ENCODE measurements at regions not wholly inside any gene's neighbourhood (a gene's known extent, or its start where the extent isn't known, plus 50 kb on each side); places are given as distances from the start of the nearest gene placed in this dataset.
"Not testable (repeated sequence)": the region's sequence is repeated elsewhere in the genome, so short reads cannot be mapped to it uniquely, and the experiment has no call there.

GRCh38 chr4:93888308-93888707, 59.8 kb downstream of the ATOH1 start:
- DNase-seq (ENCODE audit: low read depth) = no peak

DNA sequence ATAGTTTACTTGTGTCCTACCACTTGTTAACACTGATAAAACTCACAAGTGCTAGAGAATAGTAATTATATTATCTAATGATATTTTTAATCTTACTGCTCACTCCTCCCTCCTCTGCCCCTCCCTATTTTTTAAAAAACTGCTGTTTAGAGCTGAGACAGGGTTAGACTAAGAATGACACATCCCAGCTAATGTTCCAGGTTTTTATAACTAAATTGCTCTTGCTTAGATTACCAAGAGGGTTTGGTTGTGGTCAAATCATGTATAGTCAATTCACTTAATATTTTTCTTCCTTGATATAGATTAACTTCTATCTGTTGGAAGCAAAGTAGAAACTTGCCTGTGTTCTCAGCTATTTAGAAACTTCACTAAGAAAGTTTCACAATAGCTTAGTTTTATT, 60.2 kb downstream of the ATOH1 start:
- no peak for DNase-seq (ENCODE audit: low read depth)

- no peak for DNase-seq (ENCODE audit: low read depth)
These were observed 62.7 kb downstream of the ATOH1 start for GRCh38 chr4:93891244-93891643.

DNA sequence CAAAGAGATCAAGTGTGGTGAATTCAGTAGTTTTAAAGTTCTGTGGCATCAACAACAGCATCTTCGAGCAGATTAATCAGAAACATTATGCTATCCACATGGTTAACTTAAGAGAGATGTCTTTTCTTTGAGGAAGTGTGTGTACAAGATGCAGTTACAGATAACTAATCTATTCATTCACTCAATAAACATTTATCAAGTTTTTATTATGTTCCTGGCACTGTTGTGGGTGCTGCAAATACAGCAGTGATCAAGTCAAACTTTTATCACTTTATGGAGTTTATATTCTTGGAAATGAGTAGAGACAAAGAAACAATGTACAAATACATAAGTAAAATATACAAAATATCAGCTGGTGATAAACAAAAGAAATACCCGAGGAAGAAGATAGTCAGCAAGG, 66.4 kb downstream of the ATOH1 start:
- no peak for DNase-seq (ENCODE audit: low read depth)

DNA sequence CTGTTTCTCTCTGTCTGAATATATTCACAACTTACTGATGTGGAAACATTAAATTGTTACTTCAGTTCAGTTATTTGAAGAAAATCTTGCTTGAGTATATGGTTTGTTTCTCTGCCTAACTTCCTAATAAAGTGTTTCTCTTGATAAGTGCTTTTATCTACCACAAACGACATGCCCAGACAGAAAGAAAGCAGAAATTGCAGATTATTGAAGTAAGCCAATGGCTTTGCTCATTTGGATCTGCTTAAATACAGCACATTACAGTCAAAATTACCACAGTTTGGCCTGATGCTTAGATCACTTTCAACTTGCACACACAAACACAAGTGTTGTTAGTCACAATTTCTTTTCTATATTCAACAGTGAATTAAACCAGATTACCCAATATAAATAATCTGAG, 68.0 kb downstream of the ATOH1 start:
- no peak for DNase-seq (ENCODE audit: low read depth)

- DNase-seq (ENCODE audit: low read depth) = peak; percentile 6
These were observed 69.0 kb downstream of the ATOH1 start for GRCh38 chr4:93897559-93897958.

DNA sequence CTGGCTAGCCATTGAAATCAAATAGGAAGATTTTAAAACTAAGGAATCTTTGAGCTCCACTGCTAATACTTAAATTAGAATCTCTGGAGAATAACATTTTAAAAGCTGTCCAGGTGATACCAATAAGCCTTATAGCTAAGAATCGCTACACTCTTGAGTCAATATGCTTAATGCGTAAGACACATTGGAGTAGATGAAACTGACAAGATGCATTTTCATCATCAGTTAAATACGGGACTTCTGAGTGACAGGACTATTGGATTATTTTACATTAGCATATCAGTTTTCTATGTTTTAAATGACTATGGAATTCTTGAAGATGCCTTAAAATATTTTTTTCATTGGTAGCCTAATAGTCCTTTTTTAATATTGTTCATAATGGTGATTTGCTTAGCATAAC, 80.2 kb downstream of the ATOH1 start:
- DNase-seq (ENCODE audit: low read depth) = no peak

DNA sequence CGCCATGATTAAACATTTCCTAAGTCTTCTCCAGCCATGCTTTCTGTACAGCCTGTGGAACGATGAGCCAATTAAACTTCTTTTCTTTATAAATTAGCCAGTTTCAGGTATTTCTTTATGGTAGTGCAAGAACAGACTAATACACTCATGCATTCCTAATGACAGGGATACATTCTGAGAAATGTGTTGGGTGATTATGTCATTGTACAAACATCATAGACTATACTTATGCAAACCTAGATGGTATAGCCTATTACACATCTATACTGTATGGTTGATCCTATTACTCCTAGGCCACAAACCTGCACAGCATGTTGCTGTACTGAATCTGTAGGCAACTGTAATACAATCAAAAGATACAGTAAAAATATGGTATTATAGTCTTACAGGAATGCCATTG, 83.1 kb downstream of the ATOH1 start:
- DNase-seq (ENCODE audit: low read depth) = no peak

GRCh38 chr4:93912146-93912545, 83.6 kb downstream of the ATOH1 start:
- no peak for DNase-seq (ENCODE audit: low read depth)

DNA sequence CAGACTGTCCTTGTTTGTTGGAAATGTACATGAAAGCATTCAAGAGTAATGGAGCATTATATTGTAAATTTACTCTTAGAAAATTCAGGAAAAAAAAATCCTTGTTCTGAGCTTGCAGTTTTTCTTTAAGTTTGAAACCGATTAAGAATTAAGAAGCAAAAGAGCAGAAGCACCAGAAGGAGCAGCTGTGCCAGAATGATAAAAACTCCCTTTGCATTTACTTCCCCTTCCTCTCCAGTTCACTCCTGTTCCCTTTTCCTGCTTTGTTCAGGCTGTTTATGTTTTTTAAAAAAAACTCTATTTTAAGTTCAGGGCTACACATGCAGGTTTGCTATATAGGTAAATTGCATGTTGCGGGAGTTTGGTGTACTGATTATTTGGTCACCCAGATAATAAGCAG, 90.3 kb downstream of the ATOH1 start:
- DNase-seq (ENCODE audit: low read depth) = no peak

DNA sequence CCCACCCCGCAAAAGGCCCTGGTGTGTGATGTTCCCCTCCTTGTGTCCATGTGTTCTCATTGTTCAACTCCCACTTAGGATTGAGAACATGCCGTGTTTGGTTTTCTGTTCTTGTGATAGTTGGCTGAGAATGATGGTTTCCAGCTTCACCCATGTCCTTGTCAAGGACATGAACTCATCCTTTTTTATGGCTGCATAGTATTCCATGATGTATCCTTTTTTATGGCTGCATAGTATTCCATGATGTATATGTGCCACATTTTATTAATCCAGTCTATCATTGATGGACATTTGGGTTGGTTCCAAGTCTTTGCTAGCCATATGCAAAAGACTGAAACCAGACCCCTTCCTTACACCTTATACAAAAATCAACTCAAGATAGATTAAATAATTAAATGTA, 95.0 kb downstream of the ATOH1 start:
- DNase-seq (ENCODE audit: low read depth) = not testable (repeated sequence)

GRCh38 chr4:93947286-93947685, 118.7 kb downstream of the ATOH1 start:
- DNase-seq (ENCODE audit: low read depth) = no peak

GRCh38 chr4:93950239-93950638, 121.7 kb downstream of the ATOH1 start:
- DNase-seq (ENCODE audit: low read depth) = not testable (repeated sequence)

DNA sequence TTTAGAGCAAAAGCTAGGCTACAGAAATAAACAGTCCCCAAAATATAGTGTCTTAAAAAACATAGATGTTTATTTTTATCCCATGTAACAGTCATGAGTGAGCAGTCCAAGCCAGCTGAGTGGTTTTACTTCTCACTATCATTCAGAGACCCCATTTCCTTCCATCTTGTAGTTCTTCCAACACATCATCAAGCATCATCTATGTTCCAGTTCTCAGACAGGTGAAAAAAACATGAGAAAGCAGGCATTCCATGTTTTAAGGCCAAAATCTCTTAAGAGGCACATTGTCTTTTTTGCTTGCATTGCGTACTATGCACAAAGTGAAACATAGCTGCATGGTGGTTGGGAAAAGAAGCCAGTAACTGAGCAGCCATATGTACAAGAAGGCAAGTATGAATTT, 128.6 kb downstream of the ATOH1 start:
- DNase-seq (ENCODE audit: low read depth) = no peak

DNA sequence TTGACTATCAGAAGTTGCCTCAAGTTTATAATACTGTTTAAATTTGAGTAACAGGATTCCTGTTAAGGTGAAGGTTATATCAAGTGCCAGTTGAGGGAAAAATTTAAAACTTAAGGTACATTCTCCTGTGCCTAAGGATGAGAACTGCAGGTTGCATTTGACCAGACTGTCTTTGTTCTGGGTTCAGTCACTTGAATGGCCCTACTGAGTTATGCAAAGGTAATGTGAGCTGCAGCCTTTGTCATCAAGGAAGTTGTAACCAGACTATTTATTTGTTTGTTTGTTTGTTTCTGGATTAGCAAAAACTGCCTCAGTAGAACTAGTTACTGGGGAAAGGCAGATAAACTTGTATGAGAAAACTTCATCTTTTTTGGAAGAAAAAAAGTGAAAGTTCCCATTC, 131.9 kb downstream of the ATOH1 start:
- DNase-seq (ENCODE audit: low read depth) = no peak

DNA sequence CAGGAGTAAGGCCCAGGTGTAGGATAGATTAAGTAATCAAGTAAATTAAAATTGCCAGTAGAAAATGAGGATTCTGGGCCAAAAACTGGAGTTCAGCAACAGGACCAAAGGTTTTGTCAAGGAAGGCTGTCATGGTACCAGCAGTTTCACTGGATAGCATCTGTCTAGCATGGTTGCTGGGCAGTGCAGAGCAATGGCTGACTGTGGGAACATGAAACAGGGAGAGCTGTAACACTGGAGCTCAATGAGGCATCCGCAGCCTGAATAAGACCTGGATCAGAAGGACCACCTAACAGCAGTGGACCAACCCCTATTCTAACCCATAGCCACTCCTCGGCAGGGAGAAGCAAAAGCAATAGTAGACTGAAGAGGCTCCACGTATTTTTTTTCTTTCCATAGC, 132.4 kb downstream of the ATOH1 start:
- no peak for DNase-seq (ENCODE audit: low read depth)

DNA sequence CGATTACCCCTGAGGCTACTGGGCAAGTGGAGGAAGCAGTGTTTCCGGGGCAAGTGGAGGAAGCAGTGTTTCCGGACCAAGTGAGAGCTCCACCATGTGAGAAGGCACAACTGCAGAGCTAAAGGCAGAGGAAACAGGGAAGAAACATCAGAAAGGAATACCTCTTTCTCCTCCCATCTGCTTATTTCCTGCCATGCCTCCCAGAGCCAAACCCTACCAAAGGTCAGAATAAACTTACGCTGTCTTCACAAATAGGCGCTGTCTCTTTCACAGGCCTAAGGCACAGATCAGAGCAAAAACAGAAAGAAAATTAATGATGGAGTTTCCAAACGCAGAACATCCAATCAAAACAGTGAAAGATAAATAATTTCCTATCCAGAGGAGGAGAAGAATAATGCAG, 153.0 kb downstream of the ATOH1 start:
- DNase-seq (ENCODE audit: low read depth) = no peak

DNA sequence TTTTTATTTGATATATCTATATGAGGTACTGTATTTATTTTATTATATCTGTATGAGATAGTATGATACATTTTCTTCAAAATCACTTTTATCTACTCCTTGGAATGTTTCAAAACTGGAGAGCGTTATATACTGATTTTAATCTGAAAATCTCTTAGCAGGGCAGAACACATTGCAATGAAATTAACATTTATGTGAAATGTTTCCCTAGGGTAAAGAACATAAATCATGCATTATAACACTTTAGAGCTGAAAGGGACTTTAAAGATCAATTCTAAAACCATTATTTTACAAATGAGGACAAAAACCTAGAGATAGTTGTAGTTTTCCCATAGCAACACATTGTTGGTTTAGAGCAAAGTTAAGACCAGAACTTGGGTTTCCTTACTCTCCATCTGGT, 153.7 kb downstream of the ATOH1 start:
- no peak for DNase-seq (ENCODE audit: low read depth)

- DNase-seq (ENCODE audit: low read depth) = no peak
These were observed 154.6 kb downstream of the ATOH1 start for GRCh38 chr4:93983140-93983539.

DNA sequence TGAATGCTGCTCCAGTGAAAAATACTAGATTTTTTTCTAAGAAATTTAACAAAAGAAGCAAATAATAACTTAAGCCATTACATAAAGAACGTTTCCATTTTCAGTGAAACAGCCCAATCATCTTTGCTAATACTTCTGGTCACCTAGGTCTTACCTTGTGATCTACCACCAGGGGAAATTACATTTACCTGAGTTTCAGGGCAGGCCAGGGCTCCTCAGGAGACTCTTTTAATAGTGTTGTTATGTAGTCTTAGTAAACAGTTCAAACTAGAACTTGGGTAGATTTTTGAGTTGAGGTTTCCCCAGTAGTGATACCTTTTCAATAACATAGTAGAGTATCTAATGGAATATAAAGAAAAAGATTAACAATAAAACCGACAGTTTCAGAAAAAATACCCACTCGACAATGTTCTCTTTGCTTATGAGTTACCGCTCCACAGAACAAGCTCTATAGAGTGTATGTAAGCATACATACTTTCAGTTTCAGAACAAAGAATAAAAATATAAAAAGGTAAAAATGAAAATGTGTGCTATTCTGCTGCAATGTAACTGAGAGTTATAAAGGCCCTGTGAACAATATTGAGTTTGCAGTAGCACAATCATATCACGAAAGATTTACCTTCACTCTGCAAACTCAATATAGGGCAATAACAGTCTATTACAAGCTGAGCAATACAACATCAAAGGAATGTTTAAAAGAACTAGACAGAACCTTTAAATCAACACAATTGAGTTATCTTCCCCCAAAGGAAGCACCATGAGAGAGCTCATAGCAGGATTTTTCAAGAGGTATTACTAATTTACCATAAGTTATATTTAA, 165.8 kb downstream of the ATOH1 start:
- DNase-seq (ENCODE audit: low read depth) = no peak

DNA sequence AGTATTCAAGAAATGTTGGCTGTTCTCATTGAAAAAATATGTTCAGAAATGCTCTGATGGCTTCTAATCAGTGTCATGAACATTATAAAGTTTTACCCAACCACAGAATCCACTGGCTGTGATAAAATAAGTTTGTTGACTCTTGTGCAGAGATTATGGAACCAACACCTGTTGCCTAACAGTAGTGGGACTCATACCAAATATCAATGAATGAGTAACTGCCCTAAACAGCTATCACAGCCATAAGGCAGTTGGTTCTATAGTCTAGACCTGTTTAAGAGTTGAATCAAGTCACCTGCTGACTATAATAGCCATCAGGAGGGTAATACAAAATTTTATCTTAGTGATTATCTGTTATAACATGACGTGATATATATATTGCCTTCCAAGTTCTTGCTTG, 168.3 kb downstream of the ATOH1 start:
- no peak for DNase-seq (ENCODE audit: low read depth)

- DNase-seq (ENCODE audit: low read depth) = no peak
These were observed 172.0 kb downstream of the ATOH1 start for GRCh38 chr4:94000559-94000958.

GRCh38 chr4:94006932-94007331, 178.4 kb downstream of the ATOH1 start:
- no peak for DNase-seq (ENCODE audit: low read depth)

DNA sequence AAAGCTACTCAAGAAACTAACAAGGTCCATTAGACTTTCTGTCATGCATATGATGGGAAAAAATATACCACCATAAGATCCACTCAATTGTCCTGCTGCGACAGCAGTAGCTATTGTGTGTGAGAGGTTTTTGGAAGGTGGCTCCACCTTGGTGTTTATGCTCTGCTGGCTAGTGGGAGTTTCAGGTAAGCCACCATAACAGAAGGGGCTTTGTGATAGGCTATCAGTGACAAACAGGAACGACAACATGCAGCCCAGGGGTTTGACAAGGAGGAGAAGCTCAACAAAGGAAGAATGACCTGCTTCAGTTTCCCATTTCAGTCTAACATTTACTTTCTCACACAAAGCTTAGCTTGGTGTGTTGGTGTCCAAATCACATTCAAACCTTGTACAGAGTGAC, 182.6 kb downstream of the ATOH1 start:
- no peak for DNase-seq (ENCODE audit: low read depth)
